ENCODE measurements at regions not wholly inside any gene's neighbourhood (a gene's known extent, or its start where the extent isn't known, plus 50 kb on each side); places are given as distances from the start of the nearest gene placed in this dataset.
"Not testable (repeated sequence)": the region's sequence is repeated elsewhere in the genome, so short reads cannot be mapped to it uniquely, and the experiment has no call there.

GRCh38 chr9:96067004-96067403 is 191.5 kb downstream of the ERCC6L2 start:
- DNase-seq (ENCODE audit: extremely low read depth, low read depth), result no peak

GRCh38 chr9:96065482-96066251 is 190.2 kb downstream of the ERCC6L2 start:
- DNase-seq (ENCODE audit: extremely low read depth, low read depth), result no peak

- no peak for DNase-seq (ENCODE audit: extremely low read depth, low read depth)
These were observed 189.5 kb downstream of the ERCC6L2 start for GRCh38 chr9:96064826-96065481.

GRCh38 chr9:96062854-96063253 is 187.4 kb downstream of the ERCC6L2 start:
- no peak for DNase-seq (ENCODE audit: extremely low read depth, low read depth)

GRCh38 chr9:96062031-96062430 is 186.5 kb downstream of the ERCC6L2 start:
- no peak for DNase-seq (ENCODE audit: extremely low read depth, low read depth)

- peak; percentile 15 for DNase-seq (ENCODE audit: extremely low read depth, low read depth)
These were observed 185.9 kb downstream of the ERCC6L2 start for GRCh38 chr9:96061293-96061987.

GRCh38 chr9:96058218-96058617 is 182.7 kb downstream of the ERCC6L2 start:
- DNase-seq (ENCODE audit: extremely low read depth, low read depth), result no peak

GRCh38 chr9:96057155-96057554 is 181.7 kb downstream of the ERCC6L2 start:
- no peak for DNase-seq (ENCODE audit: extremely low read depth, low read depth)

- DNase-seq (ENCODE audit: extremely low read depth, low read depth), result no peak
These were observed 180.7 kb downstream of the ERCC6L2 start for GRCh38 chr9:96056226-96056625.

- not testable (repeated sequence) for DNase-seq (ENCODE audit: extremely low read depth, low read depth)
These were observed 178.8 kb downstream of the ERCC6L2 start for GRCh38 chr9:96054248-96054647.

- no peak for DNase-seq (ENCODE audit: extremely low read depth, low read depth)
These were observed 177.2 kb downstream of the ERCC6L2 start for GRCh38 chr9:96052686-96053085.

GRCh38 chr9:96051423-96051822 is 175.9 kb downstream of the ERCC6L2 start:
- no peak for DNase-seq (ENCODE audit: extremely low read depth, low read depth)

- DNase-seq (ENCODE audit: extremely low read depth, low read depth), result no peak
These were observed 175.3 kb downstream of the ERCC6L2 start for GRCh38 chr9:96050861-96051155.

- DNase-seq (ENCODE audit: extremely low read depth, low read depth), result no peak
These were observed 174.8 kb downstream of the ERCC6L2 start for GRCh38 chr9:96050048-96050860.

GRCh38 chr9:96048956-96049831 is 173.7 kb downstream of the ERCC6L2 start:
- DNase-seq (ENCODE audit: extremely low read depth, low read depth), result no peak

GRCh38 chr9:96048104-96048955 is 172.8 kb downstream of the ERCC6L2 start:
- DNase-seq (ENCODE audit: extremely low read depth, low read depth), result no peak

- DNase-seq (ENCODE audit: extremely low read depth, low read depth), result no peak
These were observed 172.2 kb downstream of the ERCC6L2 start for GRCh38 chr9:96047741-96048103.

- DNase-seq (ENCODE audit: extremely low read depth, low read depth), result no peak
These were observed 171.7 kb downstream of the ERCC6L2 start for GRCh38 chr9:96047116-96047639.

- DNase-seq (ENCODE audit: extremely low read depth, low read depth), result no peak
These were observed 170.3 kb downstream of the ERCC6L2 start for GRCh38 chr9:96045811-96046210.
